KMS-11 (cell line): ENCODE measurements at regions not wholly inside any gene's neighbourhood (a gene's known extent, or its start where the extent isn't known, plus 50 kb on each side); places are given as distances from the start of the nearest gene placed in this dataset.

Experiments used
- H2AFZ ChIP-seq: fragments of 200-600 bp; sonication (generic); 2 replicates; pipeline ENCODE4 v1.6.1; 2016; ENCODE audit warnings: antibody characterized with exemption, mixed run types, low read depth
- H3K27ac ChIP-seq: fragments of 200-600 bp; sonication (generic); 2 replicates; pipeline ENCODE4 v1.6.1; 2016; ENCODE audit warnings: mild to moderate bottlenecking, mixed run types
- H3K27me3 ChIP-seq: fragments of 200-600 bp; sonication (generic); 2 replicates; pipeline ENCODE4 v1.6.1; 2017; ENCODE audit warnings: mild to moderate bottlenecking, low read depth, mixed run types, moderate library complexity; ENCODE audit not compliant: insufficient read depth
- H3K36me3 ChIP-seq: fragments of 200-600 bp; sonication (generic); 2 replicates; pipeline ENCODE4 v1.6.1; 2017; ENCODE audit warnings: mild to moderate bottlenecking, mixed run types; ENCODE audit not compliant: insufficient read depth
- H3K4me1 ChIP-seq: fragments of 200-600 bp; sonication (generic); 2 replicates; pipeline ENCODE4 v1.6.1; 2016; ENCODE audit warnings: mild to moderate bottlenecking, low read depth, mixed run types; ENCODE audit not compliant: poor library complexity, severe bottlenecking
- H3K4me2 ChIP-seq: fragments of 200-600 bp; sonication (generic); 2 replicates; pipeline ENCODE4 v1.7.0; 2016; ENCODE audit warnings: mild to moderate bottlenecking, mixed run types
- H3K4me3 ChIP-seq: fragments of 200-600 bp; sonication (generic); IDR thresholded peaks from 2 replicates; pipeline ENCODE4 v1.6.1; 2017; ENCODE audit warnings: low read depth, low read length, mixed read lengths; ENCODE audit not compliant: insufficient read depth
- H3K79me2 ChIP-seq: fragments of 200-600 bp; sonication (generic); 2 replicates; pipeline ENCODE4 v1.6.1; 2016; ENCODE audit warnings: low read depth, mixed run types; ENCODE audit not compliant: insufficient read depth
- H3K9ac ChIP-seq: fragments of 200-600 bp; sonication (generic); 2 replicates; pipeline ENCODE4 v1.6.1; 2016; ENCODE audit warnings: mild to moderate bottlenecking, mixed run types
- H4K20me1 ChIP-seq: fragments of 200-600 bp; sonication (generic); 2 replicates; pipeline ENCODE4 v1.6.1; 2016; ENCODE audit warnings: mild to moderate bottlenecking, mixed run types; ENCODE audit not compliant: insufficient read depth
- TF ChIP-seq, protein P1 (sequence below): fragments of 200-600 bp; sonication (generic); conservative IDR thresholded peaks from 2 replicates; pipeline ENCODE4 v1.6.1; 2017; ENCODE audit warnings: low read depth, mild to moderate bottlenecking, antibody characterized with exemption, low read length, moderate library complexity, mixed read lengths

DNA sequence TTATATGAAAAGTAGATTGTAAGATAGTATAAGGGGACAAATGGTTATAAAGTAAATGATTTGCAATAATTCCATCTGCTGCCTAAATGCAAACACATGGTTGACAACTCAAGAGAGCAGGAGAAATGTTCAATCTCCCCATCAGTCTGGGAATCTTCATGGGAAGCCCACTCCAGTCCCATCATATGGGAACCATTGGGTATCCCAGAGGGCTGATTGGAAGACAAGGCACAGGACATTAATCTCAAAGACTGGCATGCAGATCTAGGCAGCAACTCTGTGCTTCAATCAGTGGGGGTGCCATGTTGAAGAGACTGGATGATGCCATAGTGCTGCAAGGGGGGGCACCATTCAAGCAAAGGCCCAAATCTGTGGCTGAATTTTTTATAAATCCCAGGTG is 193.1 kb upstream of the PDE4D start:
- H3K4me1 ChIP-seq, result no peaks in the 10 kb centered on the region
- H3K4me2 ChIP-seq, result no peak overlapping the region
- no peaks in the 10 kb centered on the region for H3K36me3 ChIP-seq
- no peaks in the 10 kb centered on the region for H4K20me1 ChIP-seq
- no peaks in the 10 kb centered on the region for H3K27me3 ChIP-seq
- no peak overlapping the region for H2AFZ ChIP-seq
- H3K27ac ChIP-seq, result no peak overlapping the region
- no peak overlapping the region for H3K9ac ChIP-seq
- H3K79me2 ChIP-seq, result no peaks in the 10 kb centered on the region
- no peak overlapping the region for H3K4me3 ChIP-seq
- TF ChIP-seq, protein P1, sequence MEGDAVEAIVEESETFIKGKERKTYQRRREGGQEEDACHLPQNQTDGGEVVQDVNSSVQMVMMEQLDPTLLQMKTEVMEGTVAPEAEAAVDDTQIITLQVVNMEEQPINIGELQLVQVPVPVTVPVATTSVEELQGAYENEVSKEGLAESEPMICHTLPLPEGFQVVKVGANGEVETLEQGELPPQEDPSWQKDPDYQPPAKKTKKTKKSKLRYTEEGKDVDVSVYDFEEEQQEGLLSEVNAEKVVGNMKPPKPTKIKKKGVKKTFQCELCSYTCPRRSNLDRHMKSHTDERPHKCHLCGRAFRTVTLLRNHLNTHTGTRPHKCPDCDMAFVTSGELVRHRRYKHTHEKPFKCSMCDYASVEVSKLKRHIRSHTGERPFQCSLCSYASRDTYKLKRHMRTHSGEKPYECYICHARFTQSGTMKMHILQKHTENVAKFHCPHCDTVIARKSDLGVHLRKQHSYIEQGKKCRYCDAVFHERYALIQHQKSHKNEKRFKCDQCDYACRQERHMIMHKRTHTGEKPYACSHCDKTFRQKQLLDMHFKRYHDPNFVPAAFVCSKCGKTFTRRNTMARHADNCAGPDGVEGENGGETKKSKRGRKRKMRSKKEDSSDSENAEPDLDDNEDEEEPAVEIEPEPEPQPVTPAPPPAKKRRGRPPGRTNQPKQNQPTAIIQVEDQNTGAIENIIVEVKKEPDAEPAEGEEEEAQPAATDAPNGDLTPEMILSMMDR, result no peak

- Histone ChIP-seq H3K4me2 (no peak overlapping the region), H2AFZ (no peak overlapping the region), H3K9ac (no peak overlapping the region), H3K27ac (no peak overlapping the region), H3K27me3 (no peaks in the 10 kb centered on the region), H3K79me2 (no peaks in the 10 kb centered on the region), H3K4me1 (no peaks in the 10 kb centered on the region), H3K4me3 (no peak overlapping the region), H4K20me1 (no peaks in the 10 kb centered on the region), H3K36me3 (no peaks in the 10 kb centered on the region)
- TF ChIP-seq, protein P1, result no peak
Observed at GRCh38 chr5:60084226-60084625, 190.7 kb upstream of the PDE4D start.

DNA sequence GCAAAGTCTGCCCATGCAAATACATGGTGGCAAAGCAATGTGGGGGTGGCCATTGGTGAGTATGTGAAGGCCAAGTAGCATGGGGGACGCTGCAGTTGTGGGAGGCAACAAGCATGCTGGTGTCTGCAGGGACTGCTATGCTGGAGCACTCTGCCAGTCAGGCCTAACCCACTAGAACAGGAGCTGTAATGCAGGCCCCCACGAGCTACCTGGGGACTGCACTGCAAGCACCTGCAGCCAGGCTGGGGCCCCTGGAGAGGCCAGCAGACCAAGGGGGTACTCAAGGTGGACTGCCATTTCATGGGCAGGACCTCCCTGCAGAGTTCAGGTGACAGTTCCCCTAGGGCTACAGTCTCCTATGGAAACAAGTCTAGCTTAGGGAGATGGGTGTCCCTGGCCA is 183.8 kb upstream of the PDE4D start:
- no peaks in the 10 kb centered on the region for H3K4me1 ChIP-seq
- H3K79me2 ChIP-seq, result no peaks in the 10 kb centered on the region
- no peak overlapping the region for H3K9ac ChIP-seq
- H3K4me2 ChIP-seq, result no peak overlapping the region
- H4K20me1 ChIP-seq, result no peaks in the 10 kb centered on the region
- H3K27me3 ChIP-seq, result no peaks in the 10 kb centered on the region
- no peak overlapping the region for H3K4me3 ChIP-seq
- no peaks in the 10 kb centered on the region for H3K36me3 ChIP-seq
- no peak overlapping the region for H2AFZ ChIP-seq
- H3K27ac ChIP-seq, result no peak overlapping the region
- TF ChIP-seq, protein P1, result no peak

DNA sequence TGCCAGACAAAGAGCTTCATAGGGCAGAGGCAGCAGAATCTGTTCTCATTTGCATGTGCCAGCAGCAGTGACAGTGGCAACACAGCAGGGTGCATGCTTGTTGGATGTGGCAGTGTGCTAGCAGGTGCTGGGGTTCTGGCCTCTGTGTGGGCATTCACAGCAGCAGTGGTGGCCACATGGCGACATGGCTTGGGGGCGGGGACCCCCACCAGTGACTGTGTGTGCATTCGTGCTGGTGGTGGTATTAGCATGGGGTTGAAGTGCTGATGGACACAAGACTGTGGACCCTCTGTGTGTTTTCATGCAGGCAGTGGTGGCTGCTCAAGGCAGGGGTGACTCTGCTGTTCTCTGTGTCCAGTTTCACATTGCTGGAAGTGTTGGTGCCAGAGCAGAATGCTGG is 183.2 kb upstream of the PDE4D start:
- Histone ChIP-seq H3K4me3 (no peak overlapping the region), H3K27ac (no peak overlapping the region), H3K4me1 (no peaks in the 10 kb centered on the region), H3K4me2 (no peak overlapping the region), H3K9ac (no peak overlapping the region), H3K79me2 (no peaks in the 10 kb centered on the region), H4K20me1 (no peaks in the 10 kb centered on the region), H3K27me3 (no peaks in the 10 kb centered on the region), H2AFZ (no peak overlapping the region), H3K36me3 (no peaks in the 10 kb centered on the region)
- TF ChIP-seq, protein P1, result no peak

- H4K20me1 ChIP-seq, result no peaks in the 10 kb centered on the region
- no peak overlapping the region for H3K27ac ChIP-seq
- TF ChIP-seq, protein P1, result no peak
Observed at GRCh38 chr5:60066502-60066901, 173.0 kb upstream of the PDE4D start.

More at GRCh38 chr5:60066502-60066901, 173.0 kb upstream of the PDE4D start:
- no peak overlapping the region for H2AFZ ChIP-seq
- no peak overlapping the region for H3K4me3 ChIP-seq
- H3K4me2 ChIP-seq, result no peak overlapping the region
- H3K79me2 ChIP-seq, result no peaks in the 10 kb centered on the region
- H3K4me1 ChIP-seq, result no peaks in the 10 kb centered on the region
- no peaks in the 10 kb centered on the region for H3K36me3 ChIP-seq
- no peaks in the 10 kb centered on the region for H3K27me3 ChIP-seq
- H3K9ac ChIP-seq, result no peak overlapping the region
